ENCODE measurements at regions not wholly inside any gene's neighbourhood (a gene's known extent, or its start where the extent isn't known, plus 50 kb on each side); places are given as distances from the start of the nearest gene placed in this dataset.

- DNase-seq (no peak), ATAC-seq (no peak)
- intact Hi-C loops (cut with micrococcal nuclease): no loop called here
Measured at GRCh38 chr6:169986171-169986847, 234.9 kb downstream of the ERMARD start.

DNA sequence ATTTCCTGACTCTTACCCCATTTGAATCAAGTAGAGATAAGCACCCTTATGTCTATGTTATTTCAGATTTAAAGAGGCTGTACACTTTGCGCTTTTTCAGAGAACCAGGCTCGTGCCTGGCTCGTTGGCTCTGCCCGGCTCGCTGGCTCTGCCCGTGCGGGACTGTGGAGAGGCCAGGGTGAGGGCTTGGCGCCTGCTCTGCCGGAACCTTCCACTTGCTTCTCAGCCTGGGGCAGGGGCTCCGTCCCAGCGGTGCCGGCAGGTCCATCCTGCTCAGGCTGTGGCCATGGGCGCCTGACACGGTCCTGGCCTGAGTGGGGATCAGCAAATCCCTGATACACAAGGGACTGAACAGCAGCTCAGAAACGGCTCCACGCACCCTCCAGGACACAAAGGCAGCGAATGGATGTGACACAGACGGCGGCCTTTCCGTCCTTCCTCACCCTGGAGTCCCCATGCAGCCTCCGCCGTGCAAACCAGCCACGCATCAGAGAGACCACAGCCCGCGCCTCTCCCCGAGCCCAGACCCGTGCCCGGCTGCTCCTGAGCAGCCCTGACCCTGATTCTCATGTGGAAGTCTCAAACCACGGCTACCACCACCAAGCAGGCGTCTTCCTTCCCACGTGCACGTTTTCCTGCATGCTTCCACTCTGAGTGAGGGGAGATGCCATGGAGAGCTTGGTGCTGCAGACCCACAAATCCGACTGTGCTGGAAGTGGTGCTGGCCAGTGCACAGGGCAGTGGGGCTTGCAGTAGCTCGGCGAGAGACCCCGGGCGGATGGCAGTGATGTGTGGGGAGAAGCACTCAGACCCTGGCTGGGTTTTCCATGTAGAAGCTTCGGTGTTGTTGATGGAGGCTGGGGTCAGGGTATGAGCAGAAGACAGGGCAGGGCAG lies 233.9 kb downstream of the ERMARD start:
- intact Hi-C loops (cut with micrococcal nuclease): no loop called here
- ATAC-seq (no peak), DNase-seq (no peak)

DNA sequence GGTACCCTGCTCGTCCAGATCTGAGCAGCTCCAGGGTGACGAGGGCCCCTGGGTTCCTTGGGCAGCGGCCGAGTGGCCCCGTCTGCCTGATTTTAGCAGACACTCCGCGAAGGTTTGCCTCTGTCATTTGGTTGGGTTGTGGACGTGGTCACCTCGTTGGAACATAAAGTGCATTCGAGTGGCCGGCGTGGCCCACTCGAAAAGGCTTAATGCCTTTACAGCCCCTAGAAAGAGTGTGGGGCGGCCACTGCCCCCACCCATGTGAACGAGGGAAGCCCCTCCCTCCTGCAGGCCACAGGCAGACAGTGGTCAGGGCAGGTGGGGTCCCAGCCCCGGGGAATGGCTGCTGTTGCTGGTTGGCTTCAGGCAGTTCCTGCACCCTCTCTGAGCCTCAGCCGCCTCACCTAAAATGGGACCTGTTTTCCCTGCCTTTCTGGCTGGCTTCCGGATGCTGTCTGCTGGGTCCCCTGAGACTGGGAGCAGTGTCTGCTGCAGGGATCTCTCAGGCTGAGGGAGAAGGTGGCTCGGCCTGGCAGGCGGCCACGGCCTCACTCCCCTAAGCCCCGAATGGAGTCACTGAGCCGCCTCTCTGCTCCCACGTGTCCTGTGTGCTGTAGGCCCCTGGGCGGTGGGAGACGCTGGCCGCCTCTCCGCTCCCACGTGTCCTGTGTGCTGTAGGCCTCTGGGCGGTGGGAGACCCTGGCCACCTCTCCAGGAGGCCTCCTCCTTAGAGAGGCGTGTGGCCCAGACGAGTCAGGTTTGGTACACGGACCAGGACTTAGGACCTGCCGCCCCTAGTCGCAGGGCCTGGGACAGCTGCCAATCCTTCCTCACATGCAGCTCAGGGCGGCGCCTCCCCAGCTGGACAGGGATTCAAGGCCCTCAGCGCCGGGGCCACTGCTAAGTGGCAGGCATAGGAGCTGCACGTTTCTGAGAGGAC lies 233.0 kb downstream of the ERMARD start:
- DNase-seq (no peak), ATAC-seq (no peak)
- intact Hi-C loops (cut with micrococcal nuclease): no loop called here

GRCh38 chr6:169983651-169984050 lies 232.2 kb downstream of the ERMARD start:
- DNase-seq (no peak), ATAC-seq (no peak)
- intact Hi-C loops (cut with micrococcal nuclease): no loop called here

DNA sequence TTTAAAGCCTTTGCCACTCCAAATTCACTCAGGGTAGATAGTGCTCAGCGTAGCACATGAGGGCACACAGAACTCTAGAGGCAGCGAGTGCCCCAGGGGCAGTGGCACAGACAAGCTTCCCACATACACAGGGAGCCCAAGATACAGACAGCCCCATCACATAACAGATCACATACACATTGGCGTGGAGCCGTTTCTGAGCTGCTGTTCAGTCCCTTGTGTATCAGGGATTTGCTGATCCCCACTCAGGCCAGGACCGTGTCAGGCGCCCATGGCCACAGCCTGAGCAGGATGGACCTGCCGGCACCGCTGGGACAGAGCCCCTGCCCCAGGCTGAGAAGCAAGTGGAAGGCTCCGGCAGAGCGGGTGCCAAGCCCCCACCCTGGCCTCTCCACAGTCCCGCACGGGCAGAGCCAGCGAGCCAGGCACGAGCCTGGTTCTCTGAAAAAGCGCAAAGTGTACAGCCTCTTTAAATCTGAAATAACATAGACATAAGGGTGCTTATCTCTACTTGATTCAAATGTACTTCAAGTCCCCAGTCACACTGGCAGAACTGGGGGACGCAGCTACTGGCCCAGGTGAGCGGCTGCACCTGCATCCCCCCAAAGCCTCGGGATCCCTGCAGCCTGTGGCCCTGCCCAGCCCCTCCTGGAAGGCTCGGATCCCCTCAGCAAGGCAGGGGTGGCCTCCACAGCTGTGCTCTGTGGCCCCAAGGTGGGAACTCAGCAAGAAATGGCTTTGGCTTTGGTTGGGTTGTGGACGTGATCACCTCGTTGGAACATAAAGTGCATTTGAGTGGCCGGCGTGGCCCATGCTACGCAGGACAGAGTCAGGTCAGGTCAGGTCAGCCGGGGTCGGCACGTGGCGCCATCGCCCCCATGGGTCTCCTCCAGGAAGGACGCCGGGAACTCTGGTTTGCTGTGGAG lies 231.3 kb downstream of the ERMARD start:
- intact Hi-C loops (cut with micrococcal nuclease): no loop called here
- DNase-seq: no peak
- no peak for ATAC-seq

DNA sequence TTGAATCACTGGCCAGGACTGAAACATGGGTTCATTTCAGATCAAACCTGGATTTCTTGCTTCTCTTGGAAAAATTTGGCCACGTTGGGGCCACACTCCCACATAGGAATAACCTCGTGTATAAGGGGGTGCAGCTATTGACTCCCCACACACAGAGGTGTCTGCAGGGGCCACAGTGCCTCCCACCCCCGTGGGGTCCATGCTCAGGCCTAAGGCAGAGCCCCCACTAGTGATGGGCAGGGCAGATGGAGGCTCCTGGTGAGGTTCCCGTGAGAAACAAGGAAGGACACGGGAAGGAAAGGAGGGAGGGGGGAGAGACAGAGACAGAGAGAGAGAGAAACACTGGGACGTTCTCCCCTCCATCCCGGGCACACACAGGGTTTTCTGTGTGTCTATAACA lies 230.5 kb downstream of the ERMARD start:
- ATAC-seq (no peak), DNase-seq (no peak)
- intact Hi-C loops (cut with micrococcal nuclease): no loop called here

DNA sequence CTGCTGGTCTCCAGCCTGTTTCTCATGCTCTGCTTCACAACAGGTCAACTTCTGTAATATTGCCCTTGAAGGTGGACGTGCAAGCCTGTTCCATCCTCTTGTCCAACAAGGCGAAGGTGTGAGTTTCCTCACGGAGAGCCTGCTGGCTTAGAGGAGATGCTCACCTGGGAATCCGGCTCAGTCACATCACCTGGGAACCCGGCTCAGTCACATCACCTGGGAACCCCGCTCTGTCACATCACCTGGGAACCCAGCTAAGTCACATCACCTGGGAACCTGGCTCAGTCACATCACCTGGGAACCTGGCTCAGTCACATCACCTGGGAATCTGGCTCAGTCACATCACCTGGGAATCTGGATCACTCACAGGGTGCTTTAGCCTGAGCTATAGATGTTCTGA lies 230.1 kb downstream of the ERMARD start:
- no peak for DNase-seq

GRCh38 chr6:169980826-169981450 lies 229.5 kb downstream of the ERMARD start:
- DNase-seq: no peak
- intact Hi-C loops (cut with micrococcal nuclease): no loop called here
- no peak for ATAC-seq

More for the DNA sequence above, 230.1 kb downstream of the ERMARD start:
- intact Hi-C loops (cut with micrococcal nuclease): no loop called here
- no peak for ATAC-seq

DNA sequence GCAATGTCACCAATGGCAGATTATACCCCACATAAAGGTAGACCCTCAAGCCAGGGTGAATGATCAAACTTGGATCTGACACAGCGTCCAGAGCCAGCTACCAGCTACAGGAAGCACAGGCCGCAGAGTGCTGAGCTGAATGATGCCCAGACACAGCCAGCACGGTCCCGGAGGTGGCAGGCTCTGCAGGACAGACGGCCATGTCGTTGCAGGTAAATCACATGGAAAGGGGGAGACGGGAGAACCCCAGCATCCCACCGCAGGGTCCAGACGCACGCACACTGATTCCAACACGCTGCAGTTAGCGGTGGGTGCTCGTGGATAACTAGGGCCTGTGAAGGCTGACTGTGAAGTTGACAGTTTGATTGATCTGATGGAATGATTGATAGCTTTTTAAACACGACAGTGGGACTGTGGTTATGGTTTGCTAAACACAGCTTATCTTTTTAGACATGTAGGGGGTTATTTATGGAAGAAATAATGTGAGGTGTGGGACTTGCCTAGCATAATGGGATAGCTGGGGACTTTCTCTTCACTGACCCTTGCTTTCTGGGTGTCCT lies 228.5 kb downstream of the ERMARD start:
- no peak for DNase-seq
- no peak for ATAC-seq
- intact Hi-C loops (cut with micrococcal nuclease): no loop called here

GRCh38 chr6:169978615-169979161 lies 227.3 kb downstream of the ERMARD start:
- ATAC-seq (no peak), DNase-seq (no peak)
- intact Hi-C loops (cut with micrococcal nuclease): no loop called here

GRCh38 chr6:169977434-169978265 lies 226.2 kb downstream of the ERMARD start:
- ATAC-seq (no peak), DNase-seq (no peak)
- intact Hi-C loops (cut with micrococcal nuclease): no loop called here

DNA sequence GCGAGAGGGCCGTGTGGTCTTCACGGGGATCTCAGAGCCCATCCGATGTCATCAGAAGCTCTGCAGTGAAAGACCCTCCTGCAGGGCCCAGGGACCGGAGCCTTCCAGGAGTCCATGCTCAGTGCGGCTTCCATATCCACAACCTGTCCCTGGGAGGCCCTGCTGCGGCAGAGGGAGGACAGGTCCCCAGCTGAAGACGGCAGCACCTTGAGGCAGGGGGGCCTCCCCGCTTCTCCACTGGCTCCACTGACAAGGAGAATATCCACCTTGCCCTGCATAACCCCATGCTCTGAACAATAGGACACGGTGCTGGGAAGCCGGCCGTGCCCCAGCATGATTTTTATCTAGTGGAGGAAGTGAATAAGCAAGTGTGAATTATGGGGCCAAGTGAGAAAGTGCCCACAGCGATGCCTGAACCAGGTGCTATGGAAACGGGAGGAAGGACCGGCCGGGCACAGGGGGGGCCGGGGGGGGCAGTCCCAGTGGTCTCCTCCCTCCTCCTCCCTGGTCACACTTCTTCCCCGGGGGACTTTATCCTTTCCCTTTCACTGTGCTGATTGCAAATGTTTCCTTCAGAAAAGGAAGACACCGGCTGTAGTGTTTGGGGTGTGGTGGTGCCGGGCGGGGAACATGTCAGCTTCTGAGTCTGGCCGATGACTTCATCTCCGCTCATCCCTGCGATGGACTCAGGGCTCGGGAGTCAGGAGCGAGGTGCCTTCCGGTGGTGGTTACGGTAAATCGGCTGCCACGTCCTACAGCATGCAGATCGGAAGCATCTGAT lies 225.1 kb downstream of the ERMARD start:
- DNase-seq: peak; percentile 24
- no peak for ATAC-seq
- intact Hi-C loops (cut with micrococcal nuclease): no loop called here

GRCh38 chr6:169975701-169976100 lies 224.3 kb downstream of the ERMARD start:
- ATAC-seq (no peak), DNase-seq (no peak)
- intact Hi-C loops (cut with micrococcal nuclease): no loop called here

GRCh38 chr6:169975286-169975685 lies 223.9 kb downstream of the ERMARD start:
- DNase-seq (no peak), ATAC-seq (no peak)
- intact Hi-C loops (cut with micrococcal nuclease): no loop called here

GRCh38 chr6:169974663-169975062 lies 223.2 kb downstream of the ERMARD start:
- DNase-seq (no peak), ATAC-seq (no peak)
- intact Hi-C loops (cut with micrococcal nuclease): no loop called here
